Gastrocnemius medialis (tissue), 4 donors: ENCODE measurements at regions not wholly inside any gene's neighbourhood (a gene's known extent, or its start where the extent isn't known, plus 50 kb on each side); places are given as distances from the start of the nearest gene placed in this dataset.

Experiments
- ATAC-seq, 2 donors: fragments of 150-250 bp; one replicate each; pipeline ENCODE4 v1.9.1; 2016
- DNase-seq, 2 donors: peaks; one replicate each; pipeline ENCODE4 v3.0.0-alpha.2; 2019
- H3K27ac ChIP-seq, 4 donors: fragments of 200-600 bp; sonication (generic); 1 replicate in 1 of 4; 2 replicates in 3 of 4; pipeline ENCODE4 v1.5.1; 2016 to 2018; ENCODE audit warnings: mild to moderate bottlenecking in 2 of 4, moderate library complexity in 1 of 4
- H3K27me3 ChIP-seq, 3 donors: fragments of 200-600 bp; sonication (generic) in 2 of 3; 1 replicate in 1 of 3; 2 replicates in 2 of 3; pipeline versions ENCODE4 v1.5.1 to v1.6.0; 2016 to 2019; ENCODE audit warnings: mild to moderate bottlenecking in 1 of 3, moderate library complexity in 1 of 3
- H3K36me3 ChIP-seq, 2 donors: fragments of 200-600 bp; sonication (generic) in 1 of 2; one replicate each; pipeline ENCODE4 v1.5.1; 2017 to 2018
- H3K4me1 ChIP-seq, 2 donors: fragments of 200-600 bp; sonication (generic) in 1 of 2; one replicate each; pipeline ENCODE4 v1.5.1; 2016 to 2017; ENCODE audit warnings: mild to moderate bottlenecking in 2 of 2
- H3K4me3 ChIP-seq, 4 donors: fragments of 200-600 bp; sonication (generic) in 3 of 4; 1 replicate in 1 of 4; 2 replicates in 3 of 4; pipeline ENCODE4 v1.5.1; 2016 to 2019; ENCODE audit warnings: mild to moderate bottlenecking in 2 of 4
- H3K9me3 ChIP-seq, 3 donors: fragments of 200-600 bp; sonication (generic) in 2 of 3; 1 replicate in 1 of 3; 2 replicates in 2 of 3; pipeline ENCODE4 v1.5.1; 2016 to 2019
- POLR2A ChIP-seq, 2 donors: fragments of 450-650 bp; IDR thresholded peaks; one replicate each; pipeline ENCODE4 v1.6.1; 2017; ENCODE audit warnings: antibody characterized with exemption in 2 of 2, mild to moderate bottlenecking in 2 of 2, moderate library complexity in 2 of 2
- in situ Hi-C, 4 donors: fragments of 200-750 bp; cut with MboI; loops; one replicate each; pipeline versions ENCODE4 v1.15.0 to v1.8.0; 2017; ENCODE audit warnings: low sequenced_read_pairs in 4 of 4
- intact Hi-C: fragments of 100-400 bp; cut with DNase I; formaldehyde crosslinking; loops from one replicate; pipeline ENCODE4 v1.15.1; 2023; ENCODE audit warnings: low total_unique reads
- TF ChIP-seq, protein P1 (sequence below), 5 experiments: fragments of 450-650 bp in 3 of 5; fragments of 200-600 bp in 2 of 5; sonication (generic) in 2 of 5; IDR thresholded peaks in 4 of 5; conservative IDR thresholded peaks in 1 of 5; 1 replicate in 4 of 5; 2 replicates in 1 of 5; pipeline ENCODE4 v1.5.1; 2016 to 2019; ENCODE audit warnings: antibody characterized with exemption in 5 of 5, mild to moderate bottlenecking in 3 of 5, moderate library complexity in 3 of 5

DNA sequence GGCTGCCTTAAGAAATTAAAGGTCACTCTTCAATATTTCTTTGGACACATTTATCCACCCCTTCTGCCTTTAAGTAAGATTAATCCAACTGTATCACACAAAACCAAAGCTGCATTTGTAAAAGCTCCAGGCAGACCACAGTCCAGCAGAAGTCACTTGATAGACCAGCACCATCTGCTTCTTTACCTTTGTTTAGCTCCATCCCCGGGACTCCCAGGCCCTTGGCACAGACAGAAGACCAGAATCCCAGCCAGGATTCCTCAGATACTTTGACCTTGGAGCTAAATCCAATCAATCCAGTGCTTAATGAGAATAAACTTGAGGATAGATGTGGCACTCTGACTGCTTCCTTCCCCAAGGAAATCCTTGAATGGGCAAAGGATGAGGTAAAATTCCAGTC is 333.1 kb upstream of the RASGEF1B start:
- ATAC-seq (no peak), DNase-seq (no peak)
- H3K9me3 ChIP-seq: no peaks in the 10 kb centered on the region
- no peak overlapping the region for H3K27ac ChIP-seq
- in situ Hi-C loops: no loop called here
- intact Hi-C loops: no loop called here
- H3K36me3 ChIP-seq: no peaks in the 10 kb centered on the region
- TF ChIP-seq, protein P1, sequence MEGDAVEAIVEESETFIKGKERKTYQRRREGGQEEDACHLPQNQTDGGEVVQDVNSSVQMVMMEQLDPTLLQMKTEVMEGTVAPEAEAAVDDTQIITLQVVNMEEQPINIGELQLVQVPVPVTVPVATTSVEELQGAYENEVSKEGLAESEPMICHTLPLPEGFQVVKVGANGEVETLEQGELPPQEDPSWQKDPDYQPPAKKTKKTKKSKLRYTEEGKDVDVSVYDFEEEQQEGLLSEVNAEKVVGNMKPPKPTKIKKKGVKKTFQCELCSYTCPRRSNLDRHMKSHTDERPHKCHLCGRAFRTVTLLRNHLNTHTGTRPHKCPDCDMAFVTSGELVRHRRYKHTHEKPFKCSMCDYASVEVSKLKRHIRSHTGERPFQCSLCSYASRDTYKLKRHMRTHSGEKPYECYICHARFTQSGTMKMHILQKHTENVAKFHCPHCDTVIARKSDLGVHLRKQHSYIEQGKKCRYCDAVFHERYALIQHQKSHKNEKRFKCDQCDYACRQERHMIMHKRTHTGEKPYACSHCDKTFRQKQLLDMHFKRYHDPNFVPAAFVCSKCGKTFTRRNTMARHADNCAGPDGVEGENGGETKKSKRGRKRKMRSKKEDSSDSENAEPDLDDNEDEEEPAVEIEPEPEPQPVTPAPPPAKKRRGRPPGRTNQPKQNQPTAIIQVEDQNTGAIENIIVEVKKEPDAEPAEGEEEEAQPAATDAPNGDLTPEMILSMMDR (IDR thresholded peaks at IDR 0.05 in 4 of 5, conservative IDR thresholded peaks at IDR 0.05 in 1 of 5): no peak
- TF ChIP-seq POLR2A (IDR thresholded peaks at IDR 0.05): no peak
- no peak overlapping the region for H3K4me3 ChIP-seq
- no peaks in the 10 kb centered on the region for H3K27me3 ChIP-seq
- no peaks in the 10 kb centered on the region for H3K4me1 ChIP-seq

DNA sequence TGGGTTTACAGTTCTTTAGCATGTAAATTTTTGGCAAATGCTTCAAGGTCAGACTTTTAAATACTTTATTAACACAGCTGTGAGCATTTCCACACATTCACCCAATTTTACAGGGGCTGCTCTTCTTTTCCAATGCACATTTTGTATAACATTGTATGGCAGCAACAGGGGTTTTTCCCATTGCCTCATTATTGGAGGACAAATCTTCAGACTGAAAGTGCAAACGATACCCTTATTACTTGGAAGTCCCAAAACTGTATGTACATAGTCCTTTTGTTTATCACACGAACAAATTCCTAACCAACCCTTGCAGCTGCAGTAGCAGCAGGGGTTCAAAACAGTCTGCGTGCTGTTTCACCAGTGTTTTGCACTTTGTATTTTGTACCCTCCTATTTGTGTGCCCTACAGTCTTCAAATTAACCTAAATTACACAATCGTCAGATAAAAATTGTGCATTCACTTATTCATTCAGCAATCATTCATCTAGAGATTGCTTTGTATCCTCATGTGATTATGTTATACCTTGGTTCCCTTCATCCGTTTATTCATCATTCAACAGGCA is 330.7 kb upstream of the RASGEF1B start:
- Histone ChIP-seq H3K4me1 (no peaks in the 10 kb centered on the region), H3K36me3 (no peaks in the 10 kb centered on the region), H3K9me3 (no peaks in the 10 kb centered on the region), H3K4me3 (no peak overlapping the region), H3K27ac (no peak overlapping the region), H3K27me3 (no peaks in the 10 kb centered on the region)
- DNase-seq (no peak), ATAC-seq (no peak)
- intact Hi-C loops (no loop called here), in situ Hi-C loops (no loop called here)
- no peak for TF ChIP-seq POLR2A (IDR thresholded peaks at IDR 0.05)
- TF ChIP-seq, protein P1 (IDR thresholded peaks at IDR 0.05 in 4 of 5, conservative IDR thresholded peaks at IDR 0.05 in 1 of 5): no peak

DNA sequence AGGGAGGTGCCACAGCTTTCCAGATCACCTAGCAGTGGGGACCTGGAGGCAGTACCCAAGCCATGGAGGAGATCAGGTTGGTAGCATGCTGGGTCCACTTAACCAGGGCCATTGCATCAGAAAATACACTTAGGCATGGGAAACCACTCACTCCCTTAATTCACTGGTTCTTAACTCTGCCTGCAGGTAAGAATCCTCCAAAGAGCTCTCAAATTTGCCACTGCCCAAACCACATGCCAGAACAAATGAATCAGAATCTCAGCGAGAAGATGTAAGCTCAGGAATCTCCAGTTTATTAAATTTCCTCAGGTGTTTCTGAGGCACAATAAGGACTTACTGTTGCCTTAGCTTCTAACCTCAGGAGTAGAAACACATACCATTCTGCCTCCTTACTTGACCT is 327.7 kb upstream of the RASGEF1B start:
- H3K9me3 ChIP-seq: no peaks in the 10 kb centered on the region
- H3K4me1 ChIP-seq: no peaks in the 10 kb centered on the region
- ATAC-seq (no peak), DNase-seq (no peak)
- in situ Hi-C loops (no loop called here), intact Hi-C loops (no loop called here)
- H3K4me3 ChIP-seq: no peak overlapping the region
- no peak overlapping the region for H3K27ac ChIP-seq
- no peaks in the 10 kb centered on the region for H3K36me3 ChIP-seq
- TF ChIP-seq POLR2A (IDR thresholded peaks at IDR 0.05): no peak
- TF ChIP-seq, protein P1 (IDR thresholded peaks at IDR 0.05 in 4 of 5, conservative IDR thresholded peaks at IDR 0.05 in 1 of 5): no peak
- H3K27me3 ChIP-seq: no peaks in the 10 kb centered on the region

DNA sequence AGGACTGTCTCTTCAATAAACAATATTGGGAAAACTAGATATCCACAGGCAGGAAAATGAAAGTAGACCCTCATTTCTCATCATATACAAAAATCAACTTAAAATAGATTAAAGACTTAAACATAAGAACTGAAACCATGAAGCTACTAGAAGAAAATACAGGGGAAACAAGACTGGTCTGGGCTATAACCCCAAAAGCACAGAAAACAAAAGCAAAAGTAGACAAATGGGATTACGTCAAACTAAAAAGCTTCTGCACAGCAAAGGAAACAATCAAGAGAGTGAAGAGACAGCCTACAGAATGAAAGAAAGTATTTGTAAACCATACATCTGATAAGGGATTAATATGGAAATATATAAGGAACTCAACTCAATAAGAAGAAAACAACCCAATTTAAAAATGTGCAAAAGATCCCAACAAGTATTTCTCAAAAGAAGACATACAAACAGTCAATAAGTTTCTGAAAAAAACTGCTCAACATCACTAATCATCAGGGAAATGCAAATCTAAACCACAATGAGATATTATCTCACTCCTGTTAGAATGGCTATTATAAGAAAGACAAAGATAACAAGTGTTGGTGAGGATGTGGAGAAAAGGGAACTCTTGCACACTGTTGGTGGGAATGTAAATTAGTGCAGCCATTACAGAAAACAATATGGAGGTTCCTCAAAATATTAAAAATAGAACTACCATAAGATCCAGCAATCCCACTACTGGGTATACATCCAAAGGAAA is 325.3 kb upstream of the RASGEF1B start:
- Histone ChIP-seq H3K27me3 (no peaks in the 10 kb centered on the region), H3K4me3 (no peak overlapping the region), H3K4me1 (no peaks in the 10 kb centered on the region), H3K36me3 (no peaks in the 10 kb centered on the region), H3K9me3 (no peaks in the 10 kb centered on the region), H3K27ac (no peak overlapping the region)
- DNase-seq (no peak), ATAC-seq (no peak)
- in situ Hi-C loops: no loop called here
- TF ChIP-seq, protein P1 (IDR thresholded peaks at IDR 0.05 in 4 of 5, conservative IDR thresholded peaks at IDR 0.05 in 1 of 5): no peak
- no peak for TF ChIP-seq POLR2A (IDR thresholded peaks at IDR 0.05)
- intact Hi-C loops: no loop called here
